ENCODE measurements at regions not wholly inside any gene's neighbourhood (a gene's known extent, or its start where the extent isn't known, plus 50 kb on each side); places are given as distances from the start of the nearest gene placed in this dataset.

- TF ChIP-seq REST (IDR thresholded peaks at IDR 0.05; ENCODE audit: insufficient read depth in 1 of 2, low read depth in 2 of 2, low read length in 1 of 2) (no peak), TCF7L2 (IDR thresholded peaks at IDR 0.05; ENCODE audit: low read depth, low read length) (no peak), POLR2AphosphoS5 (IDR thresholded peaks at IDR 0.05; ENCODE audit: low read depth, low read length) (no peak), SIN3A (IDR thresholded peaks at IDR 0.05; ENCODE audit: borderline replicate concordance, insufficient read depth, low read depth, low read length) (no peak), CTCF (IDR thresholded peaks at IDR 0.05) (no peak)
- CTCF ChIA-PET: no interaction called here
- no TSS peak for BruUV-seq (replicated peaks)
- in situ Hi-C loops (cut with HindIII; ENCODE audit: low pct_unique_long_range_greater_than_20kb, low sequenced_read_pairs): no loop called here
- Histone ChIP-seq H3K9me3 (ENCODE audit: control insufficient read depth, insufficient read depth, low read depth, low read length) (no peaks in the 10 kb centered on the region), H3K27ac (ENCODE audit: low read length) (no peak overlapping the region), H3K27me3 (ENCODE audit: control insufficient read depth, insufficient read depth, low read length) (no peaks in the 10 kb centered on the region), H3K36me3 (ENCODE audit: control insufficient read depth, insufficient read depth, low read length) (no peaks in the 10 kb centered on the region), H3K4me1 (ENCODE audit: control insufficient read depth, insufficient read depth, low read length) (no peaks in the 10 kb centered on the region), H3K4me3 (ENCODE audit: low read depth in 2 of 2, low read length in 2 of 2) (no peak overlapping the region)
- intact Hi-C loops (cut with micrococcal nuclease; ENCODE audit: unreplicated experiment): no loop called here
- ATAC-seq: no peak
- DNase-seq (ENCODE audit: low read depth, low spot score): no peak
- POLR2A ChIA-PET: interaction anchor here (0.7 kb wide), 1 partner anchor 1586 kb away, joined by 3 read pairs; no protein-coding TSS in a partner anchor
Observed at GRCh38 chr10:43820663-43821062, 172.0 kb upstream of the ZNF32 start.

- no peaks in the 10 kb centered on the region for H3K27me3 ChIP-seq (ENCODE audit: control insufficient read depth, insufficient read depth, low read length)
- in situ Hi-C loops (cut with HindIII; ENCODE audit: low pct_unique_long_range_greater_than_20kb, low sequenced_read_pairs) (no loop called here), intact Hi-C loops (cut with micrococcal nuclease; ENCODE audit: unreplicated experiment) (no loop called here)
- no peaks in the 10 kb centered on the region for H3K36me3 ChIP-seq (ENCODE audit: control insufficient read depth, insufficient read depth, low read length)
- no peak overlapping the region for H3K4me3 ChIP-seq (ENCODE audit: low read depth in 2 of 2, low read length in 2 of 2)
- BruUV-seq (replicated peaks): no TSS peak
- no peaks in the 10 kb centered on the region for H3K4me1 ChIP-seq (ENCODE audit: control insufficient read depth, insufficient read depth, low read length)
- DNase-seq (ENCODE audit: low read depth, low spot score) (no peak), ATAC-seq (no peak)
- POLR2A ChIA-PET: no interaction called here
- no peak for TF ChIP-seq POLR2AphosphoS5 (IDR thresholded peaks at IDR 0.05; ENCODE audit: low read depth, low read length)
- no peak for TF ChIP-seq TCF7L2 (IDR thresholded peaks at IDR 0.05; ENCODE audit: low read depth, low read length)
- TF ChIP-seq REST (IDR thresholded peaks at IDR 0.05; ENCODE audit: insufficient read depth in 1 of 2, low read depth in 2 of 2, low read length in 1 of 2): no peak
- no peak for TF ChIP-seq CTCF (IDR thresholded peaks at IDR 0.05)
- no peak for TF ChIP-seq SIN3A (IDR thresholded peaks at IDR 0.05; ENCODE audit: borderline replicate concordance, insufficient read depth, low read depth, low read length)
- no peak overlapping the region for H3K27ac ChIP-seq (ENCODE audit: low read length)
- no peaks in the 10 kb centered on the region for H3K9me3 ChIP-seq (ENCODE audit: control insufficient read depth, insufficient read depth, low read depth, low read length)
- CTCF ChIA-PET: no interaction called here
Observed at GRCh38 chr10:43819464-43820230, 171.0 kb upstream of the ZNF32 start.
